Transverse colon (tissue), 3 donors: ENCODE measurements at regions not wholly inside any gene's neighbourhood (a gene's known extent, or its start where the extent isn't known, plus 50 kb on each side); places are given as distances from the start of the nearest gene placed in this dataset.

ENCODE experiments used
- CTCF ChIP-seq, 5 experiments: fragments of 200-600 bp in 3 of 5; fragments of 450-650 bp in 2 of 5; sonication (generic) in 3 of 5; IDR thresholded peaks; 1 replicate in 2 of 5; 2 replicates in 3 of 5; pipeline ENCODE4 v1.5.1; 2016 to 2017; ENCODE audit warnings: antibody characterized with exemption in 5 of 5, inconsistent platforms in 3 of 5, mild to moderate bottlenecking in 2 of 5, moderate library complexity in 1 of 5
- EP300 ChIP-seq: sonication (generic); formaldehyde crosslinking; IDR thresholded peaks from one replicate; pipeline ENCODE4 v1.6.1; 2017; ENCODE audit warnings: antibody characterized with exemption, low read depth
- POLR2A ChIP-seq: fragments of 450-650 bp; IDR thresholded peaks from one replicate; pipeline ENCODE4 v1.6.1; 2016; ENCODE audit warnings: antibody characterized with exemption, mild to moderate bottlenecking, moderate library complexity

GRCh38 chr1:199333180-199333579, 694.3 kb upstream of the NR5A2 start:
- TF ChIP-seq POLR2A (no peak), EP300 (no peak), CTCF (IDR thresholded peaks at IDR 0.05) (no peak)
